Neuronal stem cell (in vitro differentiated cells): ENCODE measurements at regions not wholly inside any gene's neighbourhood (a gene's known extent, or its start where the extent isn't known, plus 50 kb on each side); places are given as distances from the start of the nearest gene placed in this dataset.
"Not testable (repeated sequence)": the region's sequence is repeated elsewhere in the genome, so short reads cannot be mapped to it uniquely, and the experiment has no call there.

Experiments used
- DNase-seq: peaks from one replicate; pipeline ENCODE4 v3.0.0-alpha.2; 2013; ENCODE audit warnings: low spot score
- H2AFZ ChIP-seq: one replicate; pipeline ENCODE4 v1.6.1; 2013; ENCODE audit warnings: mild to moderate bottlenecking, low read length, inconsistent platforms
- H2AK5ac ChIP-seq: 2 replicates; pipeline ENCODE4 v1.6.1; 2013; ENCODE audit warnings: low read depth, mild to moderate bottlenecking, inconsistent platforms, low read length, moderate library complexity, mixed read lengths
- H2BK120ac ChIP-seq: 2 replicates; pipeline ENCODE4 v1.6.1; 2013; ENCODE audit warnings: low read depth, mild to moderate bottlenecking, inconsistent platforms, low read length, moderate library complexity, mixed read lengths
- H2BK12ac ChIP-seq: one replicate; pipeline ENCODE4 v1.6.1; 2013; ENCODE audit warnings: low read length, inconsistent platforms
- H2BK15ac ChIP-seq: 2 replicates; pipeline ENCODE4 v1.6.1; 2013; ENCODE audit warnings: mild to moderate bottlenecking, low read length, inconsistent platforms, mixed read lengths
- H2BK5ac ChIP-seq: one replicate; pipeline ENCODE4 v1.6.1; 2013; ENCODE audit warnings: inconsistent platforms, mild to moderate bottlenecking, low read length, moderate library complexity
- H3K14ac ChIP-seq: one replicate; pipeline ENCODE4 v1.6.1; 2013; ENCODE audit warnings: low read length, inconsistent platforms
- H3K18ac ChIP-seq: 2 replicates; pipeline ENCODE4 v1.6.1; 2013; ENCODE audit warnings: low read length, inconsistent platforms
- H3K23ac ChIP-seq: 2 replicates; pipeline ENCODE4 v1.6.1; 2013; ENCODE audit warnings: low read depth, mild to moderate bottlenecking, mixed read lengths, low read length, inconsistent platforms; ENCODE audit not compliant: poor library complexity
- H3K27ac ChIP-seq: replicated peaks from 3 replicates; pipeline ENCODE4 v1.5.1; 2013; ENCODE audit warnings: low read length, inconsistent platforms
- H3K27me3 ChIP-seq, 3 experiments: 2 replicates each; pipeline ENCODE4 v1.6.1; 2013; ENCODE audit warnings: low read length in 3 of 3, mild to moderate bottlenecking in 2 of 3, inconsistent platforms in 1 of 3, low read depth in 1 of 3, mixed read lengths in 1 of 3, moderate library complexity in 1 of 3; ENCODE audit not compliant: control insufficient read depth in 3 of 3, insufficient read depth in 3 of 3
- H3K36me3 ChIP-seq, 2 donors: replicated peaks in 1 of 2; 2 replicates each; pipeline ENCODE4 v1.6.1; 2013; ENCODE audit warnings: low read length in 2 of 2; ENCODE audit not compliant: control insufficient read depth in 2 of 2, insufficient read depth in 2 of 2
- H3K4ac ChIP-seq: 2 replicates; pipeline ENCODE4 v1.6.1; 2013; ENCODE audit warnings: inconsistent platforms, mild to moderate bottlenecking, low read length, moderate library complexity
- H3K4me1 ChIP-seq, 2 donors: 1 replicate in 1 of 2; 2 replicates in 1 of 2; pipeline ENCODE4 v1.6.1; 2013; ENCODE audit warnings: low read length in 2 of 2, low read depth in 1 of 2; ENCODE audit not compliant: control insufficient read depth in 2 of 2, insufficient read depth in 1 of 2
- H3K4me2 ChIP-seq: one replicate; pipeline ENCODE4 v1.6.1; 2013; ENCODE audit warnings: mild to moderate bottlenecking, low read length, inconsistent platforms; ENCODE audit not compliant: insufficient read depth, poor library complexity, severe bottlenecking
- H3K4me3 ChIP-seq, 2 donors: 2 replicates each; pipeline ENCODE4 v1.5.1; 2013; ENCODE audit warnings: low read length in 2 of 2, mild to moderate bottlenecking in 2 of 2, inconsistent platforms in 1 of 2, moderate library complexity in 1 of 2
- H3K79me1 ChIP-seq: one replicate; pipeline ENCODE4 v1.6.1; 2013; ENCODE audit warnings: low read depth, mild to moderate bottlenecking, inconsistent platforms, low read length, moderate library complexity
- H3K9ac ChIP-seq: one replicate; pipeline ENCODE4 v1.6.1; 2013; ENCODE audit warnings: mild to moderate bottlenecking, low read depth, low read length, inconsistent platforms; ENCODE audit not compliant: poor library complexity
- H3K9me3 ChIP-seq, 2 donors: replicated peaks in 1 of 2; 2 replicates each; pipeline versions ENCODE3 to v1.6.1; 2013; ENCODE audit warnings: low read length in 2 of 2, mild to moderate bottlenecking in 2 of 2, inconsistent platforms in 1 of 2, low read depth in 1 of 2, mixed read lengths in 1 of 2, moderate library complexity in 1 of 2; ENCODE audit not compliant: control insufficient read depth in 2 of 2, insufficient read depth in 1 of 2
- H4K8ac ChIP-seq: one replicate; pipeline ENCODE4 v1.6.1; 2013; ENCODE audit warnings: low read depth, mild to moderate bottlenecking, inconsistent platforms, low read length, moderate library complexity
- H4K91ac ChIP-seq: one replicate; pipeline ENCODE4 v1.6.1; 2013; ENCODE audit warnings: low read length, low read depth, mild to moderate bottlenecking, inconsistent platforms; ENCODE audit not compliant: poor library complexity
- WGBS, 2 donors: extraction: QIAGEN DNeasy Blood & Tissue Kit; methylation state at CpG; one replicate each; pipeline ENCODE4 v1.1.7; 2013; ENCODE audit warnings: missing lambda C conversion rate in 2 of 2, mixed read lengths in 1 of 2; ENCODE audit not compliant: insufficient read length in 2 of 2, insufficient replicate concordance in 1 of 2; ENCODE audit errors: extremely low coverage in 2 of 2; 5-methylcytosine and 5-hydroxymethylcytosine counted together

GRCh38 chr7:142508251-142508650 is 241.0 kb upstream of the PRSS1 start:
- Histone ChIP-seq H3K4me2 (no peak overlapping the region), H3K18ac (no peak overlapping the region), H3K4ac (no peak overlapping the region), H3K4me1 (no peaks in the 10 kb centered on the region), H3K9me3 (no peaks in the 10 kb centered on the region), H2AFZ (no peak overlapping the region), H2BK120ac (no peak overlapping the region), H3K27me3 (no peaks in the 10 kb centered on the region), H3K14ac (no peak overlapping the region), H3K79me1 (no peaks in the 10 kb centered on the region), H2AK5ac (no peak overlapping the region), H2BK12ac (no peak overlapping the region), H4K8ac (no peak overlapping the region), H3K23ac (no peak overlapping the region), H3K4me3 (no peak overlapping the region), H3K27ac (no peak overlapping the region), H2BK5ac (no peak overlapping the region), H3K36me3 (no peaks in the 10 kb centered on the region), H3K9ac (no peak overlapping the region), H4K91ac (no peak overlapping the region), H2BK15ac (no peak overlapping the region)
- no peak for DNase-seq
- WGBS, 2 donors = no CpG with 5 or more reads among the region's 4 CpGs

GRCh38 chr7:142507799-142508198 is 241.5 kb upstream of the PRSS1 start:
- no CpG with 5 or more reads among the region's 5 CpGs for WGBS, 2 donors
- Histone ChIP-seq H2BK12ac (no peak overlapping the region), H3K27me3 (no peaks in the 10 kb centered on the region)

GRCh38 chr7:142507066-142507465 is 242.2 kb upstream of the PRSS1 start:
- no CpG with 5 or more reads among the region's 5 CpGs for WGBS, 2 donors
- DNase-seq = not testable (repeated sequence)

More at GRCh38 chr7:142507799-142508198, 241.5 kb upstream of the PRSS1 start:
- H2AK5ac ChIP-seq = no peak overlapping the region
- no peak overlapping the region for H3K4ac ChIP-seq
- H3K9me3 ChIP-seq = no peaks in the 10 kb centered on the region
- no peak overlapping the region for H3K23ac ChIP-seq
- H3K4me3 ChIP-seq = no peak overlapping the region
- no peak overlapping the region for H4K91ac ChIP-seq
- H3K4me1 ChIP-seq = no peaks in the 10 kb centered on the region
- no peak overlapping the region for H3K9ac ChIP-seq
- no peaks in the 10 kb centered on the region for H3K36me3 ChIP-seq
- no peak overlapping the region for H3K4me2 ChIP-seq
- H2BK15ac ChIP-seq = no peak overlapping the region
- H2BK120ac ChIP-seq = no peak overlapping the region
- DNase-seq = no peak
- no peak overlapping the region for H4K8ac ChIP-seq
- peak overlapping the region; percentile 21 for H3K18ac ChIP-seq
- H2AFZ ChIP-seq = no peak overlapping the region
- H3K27ac ChIP-seq = no peak overlapping the region
- H3K79me1 ChIP-seq = no peaks in the 10 kb centered on the region
- H3K14ac ChIP-seq = no peak overlapping the region
- no peak overlapping the region for H2BK5ac ChIP-seq

GRCh38 chr7:142506601-142507000 is 242.7 kb upstream of the PRSS1 start:
- H3K14ac ChIP-seq = no peak overlapping the region
- H3K36me3 ChIP-seq = no peaks in the 10 kb centered on the region
- H3K4ac ChIP-seq = no peak overlapping the region
- no peak overlapping the region for H2BK15ac ChIP-seq
- no peaks in the 10 kb centered on the region for H3K79me1 ChIP-seq
- no CpG with 5 or more reads among the region's 3 CpGs for WGBS, 2 donors
- H3K4me3 ChIP-seq = no peak overlapping the region
- H2AK5ac ChIP-seq = no peak overlapping the region
- no peak overlapping the region for H2AFZ ChIP-seq
- no peak overlapping the region for H3K4me2 ChIP-seq
- no peak overlapping the region for H4K91ac ChIP-seq
- peak overlapping the region; percentile 68 for H3K23ac ChIP-seq
- H3K27me3 ChIP-seq = no peaks in the 10 kb centered on the region
- no peak overlapping the region for H3K9ac ChIP-seq
- H2BK12ac ChIP-seq = no peak overlapping the region
- no peak overlapping the region for H3K27ac ChIP-seq
- no peaks in the 10 kb centered on the region for H3K9me3 ChIP-seq
- DNase-seq = no peak
- no peak overlapping the region for H3K18ac ChIP-seq
- no peak overlapping the region for H4K8ac ChIP-seq
- H3K4me1 ChIP-seq = no peaks in the 10 kb centered on the region
- H2BK5ac ChIP-seq = no peak overlapping the region
- H2BK120ac ChIP-seq = no peak overlapping the region

More at GRCh38 chr7:142507066-142507465, 242.2 kb upstream of the PRSS1 start:
- H3K27me3 ChIP-seq, H3K36me3 ChIP-seq, H3K27ac ChIP-seq, H2BK12ac ChIP-seq, H3K4me3 ChIP-seq, H4K8ac ChIP-seq, H2AK5ac ChIP-seq, H2BK5ac ChIP-seq, H3K9me3 ChIP-seq, H3K79me1 ChIP-seq, H4K91ac ChIP-seq, H3K4me1 ChIP-seq, H3K23ac ChIP-seq, H3K9ac ChIP-seq, H2BK15ac ChIP-seq, H3K4me2 ChIP-seq, H2AFZ ChIP-seq, H2BK120ac ChIP-seq, H3K4ac ChIP-seq: not testable (repeated sequence)
- Histone ChIP-seq H3K14ac (peak overlapping the region; percentile 86), H3K18ac (peak overlapping the region; percentile 32)
